ENCODE measurements at regions not wholly inside any gene's neighbourhood (a gene's known extent, or its start where the extent isn't known, plus 50 kb on each side); places are given as distances from the start of the nearest gene placed in this dataset.

- TF ChIP-seq CTCF (conservative IDR thresholded peaks at IDR 0.05 in 1 of 2, IDR thresholded peaks at IDR 0.05 in 1 of 2; ENCODE audit: low read depth in 1 of 2, low read length in 2 of 2), result no peak
- TF ChIP-seq EZH2 (IDR thresholded peaks at IDR 0.05; ENCODE audit: low read length, missing control alignments), result no peak
Observed at GRCh38 chr2:190592831-190593230, 56.1 kb upstream of the NAB1 start.
